ENCODE measurements at regions not wholly inside any gene's neighbourhood (a gene's known extent, or its start where the extent isn't known, plus 50 kb on each side); places are given as distances from the start of the nearest gene placed in this dataset.
A peak's percentile ranks its signal among the peaks of the same experiment; 100 is the strongest.
"Not testable (repeated sequence)": the region's sequence is repeated elsewhere in the genome, so short reads cannot be mapped to it uniquely, and the experiment has no call there.

GRCh38 chr10:22087402-22087738, 83.8 kb upstream of the DNAJC1 start:
- TF ChIP-seq CTCF (IDR thresholded peaks at IDR 0.05): no peak
- Histone ChIP-seq H3K27ac (no peak overlapping the region), H3K4me1 (peaks cover 0 to 5% (median 0%) of the 10 kb centered on the region in 4 donors), H3K9me3 (no peaks in the 10 kb centered on the region), H3K36me3 (no peaks in the 10 kb centered on the region), H3K27me3 (no peaks in the 10 kb centered on the region), H3K4me3 (no peak overlapping the region)
- intact Hi-C loops (cut with DNase I; ENCODE audit: low total_unique reads): no loop called here
- no peak for DNase-seq

GRCh38 chr10:22086730-22087401, 83.3 kb upstream of the DNAJC1 start:
- H3K27ac ChIP-seq: no peak overlapping the region
- intact Hi-C loops (cut with DNase I; ENCODE audit: low total_unique reads): no loop called here
- H3K4me3 ChIP-seq: no peak overlapping the region

GRCh38 chr10:22079921-22080320, 76.4 kb upstream of the DNAJC1 start:
- H3K36me3 ChIP-seq; H3K9me3 ChIP-seq; intact Hi-C loops (cut with DNase I; ENCODE audit: low total_unique reads); DNase-seq; H3K4me1 ChIP-seq; H3K4me3 ChIP-seq; H3K27me3 ChIP-seq; H3K27ac ChIP-seq: not testable (repeated sequence)

More at GRCh38 chr10:22086730-22087401, 83.3 kb upstream of the DNAJC1 start:
- peak; percentile 76 to 87 for DNase-seq
- TF ChIP-seq CTCF (IDR thresholded peaks at IDR 0.05): no peak
- H3K27me3 ChIP-seq: no peaks in the 10 kb centered on the region
- no peaks in the 10 kb centered on the region for H3K9me3 ChIP-seq
- H3K36me3 ChIP-seq: no peaks in the 10 kb centered on the region
- peaks cover 0 to 5% (median 0%) of the 10 kb centered on the region in 4 donors for H3K4me1 ChIP-seq

- DNase-seq: no peak
- H3K36me3 ChIP-seq: no peaks in the 10 kb centered on the region
- H3K4me3 ChIP-seq: no peak overlapping the region
- no peaks in the 10 kb centered on the region for H3K4me1 ChIP-seq
- TF ChIP-seq CTCF (IDR thresholded peaks at IDR 0.05): no peak
- H3K9me3 ChIP-seq: peaks cover 0 to 26% (median 10%) of the 10 kb centered on the region in 3 donors
- H3K27me3 ChIP-seq: no peaks in the 10 kb centered on the region
- H3K27ac ChIP-seq: no peak overlapping the region
- intact Hi-C loops (cut with DNase I; ENCODE audit: low total_unique reads): no loop called here
Measured at GRCh38 chr10:22071332-22071731, 67.8 kb upstream of the DNAJC1 start.

GRCh38 chr10:22067091-22067490, 63.6 kb upstream of the DNAJC1 start:
- Histone ChIP-seq H3K9me3 (peaks cover 0 to 21% (median 10%) of the 10 kb centered on the region in 3 donors), H3K4me1 (no peaks in the 10 kb centered on the region), H3K27me3 (no peaks in the 10 kb centered on the region), H3K4me3 (no peak overlapping the region), H3K27ac (no peak overlapping the region), H3K36me3 (no peaks in the 10 kb centered on the region)
- no peak for TF ChIP-seq CTCF (IDR thresholded peaks at IDR 0.05)
- intact Hi-C loops (cut with DNase I; ENCODE audit: low total_unique reads): no loop called here
- no peak for DNase-seq

- H3K27ac ChIP-seq; H3K27me3 ChIP-seq; H3K9me3 ChIP-seq; H3K4me3 ChIP-seq; intact Hi-C loops (cut with DNase I; ENCODE audit: low total_unique reads); H3K4me1 ChIP-seq; H3K36me3 ChIP-seq; DNase-seq: not testable (repeated sequence)
Measured at GRCh38 chr10:22060984-22061383, 57.5 kb upstream of the DNAJC1 start.

GRCh38 chr10:22058201-22058600, 54.7 kb upstream of the DNAJC1 start:
- Histone ChIP-seq H3K27me3 (no peaks in the 10 kb centered on the region), H3K9me3 (no peaks in the 10 kb centered on the region), H3K27ac (no peak overlapping the region), H3K36me3 (no peaks in the 10 kb centered on the region), H3K4me1 (no peaks in the 10 kb centered on the region), H3K4me3 (no peak overlapping the region)
- no peak for DNase-seq
- intact Hi-C loops (cut with DNase I; ENCODE audit: low total_unique reads): no loop called here
- no peak for TF ChIP-seq CTCF (IDR thresholded peaks at IDR 0.05)

All from tibial artery (tissue), 4 donors.